SJSA1 (cell line): ENCODE measurements at regions not wholly inside any gene's neighbourhood (a gene's known extent, or its start where the extent isn't known, plus 50 kb on each side); places are given as distances from the start of the nearest gene placed in this dataset.

Experiments used
- DNase-seq, 2 experiments: peaks; one replicate each; pipeline ENCODE4 v3.0.0-alpha.2; 2015 to 2020; ENCODE audit warnings: low spot score in 2 of 2, low read depth in 1 of 2
- H3K27ac ChIP-seq: fragments of 250-450 bp; sonication (Bioruptor Pico); 2 replicates; pipeline ENCODE4 v1.5.1; 2020; ENCODE audit warnings: mild to moderate bottlenecking, moderate library complexity
- H3K27me3 ChIP-seq: fragments of 250-450 bp; sonication (Bioruptor Pico); replicated peaks from 2 replicates; pipeline ENCODE4 v1.5.1; 2020; ENCODE audit warnings: mild to moderate bottlenecking, moderate library complexity
- H3K36me3 ChIP-seq: fragments of 250-450 bp; sonication (Bioruptor Pico); 2 replicates; pipeline ENCODE4 v1.5.1; 2020; ENCODE audit warnings: mild to moderate bottlenecking
- H3K4me1 ChIP-seq: fragments of 250-450 bp; sonication (Bioruptor Pico); replicated peaks from 2 replicates; pipeline ENCODE4 v1.6.1; 2021; ENCODE audit warnings: mild to moderate bottlenecking
- H3K4me3 ChIP-seq: fragments of 250-450 bp; sonication (Bioruptor Pico); 2 replicates; pipeline ENCODE4 v1.5.1; 2020; ENCODE audit warnings: mild to moderate bottlenecking
- H3K9me3 ChIP-seq: fragments of 250-450 bp; sonication (Bioruptor Pico); replicated peaks from 2 replicates; pipeline ENCODE4 v1.5.1; 2020; ENCODE audit warnings: mild to moderate bottlenecking

DNA sequence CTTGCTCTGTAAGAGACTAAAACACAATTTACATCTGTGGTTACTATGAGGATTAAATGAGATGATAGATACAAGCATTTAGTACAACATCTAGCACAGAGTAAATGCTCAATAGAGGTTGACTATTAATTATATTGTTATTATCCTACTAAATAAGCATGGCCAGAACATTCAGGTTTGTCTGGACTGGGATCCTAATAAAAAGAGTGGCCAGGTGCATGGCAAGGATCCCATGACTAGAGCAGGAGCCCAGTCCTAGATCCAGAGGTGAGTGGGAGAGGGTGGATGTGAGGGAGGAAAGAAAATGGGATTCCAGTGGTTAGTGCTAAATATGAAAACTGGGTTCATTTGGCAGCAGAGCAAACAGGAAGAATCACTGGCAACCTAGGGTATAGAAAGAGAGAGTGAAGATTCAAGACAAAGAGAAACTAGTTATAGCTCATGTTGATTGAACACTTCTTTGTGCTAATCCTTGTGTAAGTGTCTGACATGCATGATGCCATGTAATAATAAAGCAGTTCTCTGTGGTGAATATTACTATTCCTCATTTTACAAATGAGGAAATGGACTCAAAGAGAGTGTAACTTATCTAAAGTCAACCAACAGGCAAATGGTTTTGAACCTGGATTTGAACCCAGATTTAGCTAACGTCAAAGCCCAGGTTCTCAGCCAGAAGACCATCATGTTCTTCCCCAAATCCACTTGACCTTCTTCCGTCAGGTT, 71.1 kb upstream of the FGGY start:
- Histone ChIP-seq H3K4me3 (no peak overlapping the region), H3K9me3 (no peaks in the 10 kb centered on the region), H3K4me1 (no peaks in the 10 kb centered on the region), H3K27me3 (no peaks in the 10 kb centered on the region), H3K27ac (no peak overlapping the region), H3K36me3 (no peaks in the 10 kb centered on the region)
- no peak for DNase-seq

DNA sequence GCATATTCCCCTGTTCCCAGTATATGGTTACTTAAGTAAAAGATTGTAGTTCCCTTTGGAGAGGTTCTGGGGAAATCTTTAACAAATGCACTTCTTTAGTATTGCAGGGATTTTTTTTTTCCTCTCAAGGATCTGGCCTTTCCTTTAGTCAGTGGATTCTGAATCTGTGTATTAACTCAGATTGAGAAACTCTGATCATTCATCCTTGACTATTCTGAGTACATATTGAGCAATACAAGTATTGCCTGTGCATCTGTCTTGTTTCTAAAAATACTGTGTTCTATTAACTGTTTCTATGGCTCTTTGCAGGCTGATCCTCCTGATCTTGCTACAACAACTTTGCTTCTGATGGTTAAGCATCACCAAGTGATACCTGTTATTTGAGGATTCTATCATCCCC, 67.8 kb upstream of the FGGY start:
- no peaks in the 10 kb centered on the region for H3K27me3 ChIP-seq
- no peaks in the 10 kb centered on the region for H3K9me3 ChIP-seq
- no peak overlapping the region for H3K4me3 ChIP-seq
- no peak overlapping the region for H3K27ac ChIP-seq
- no peaks in the 10 kb centered on the region for H3K36me3 ChIP-seq
- H3K4me1 ChIP-seq: no peaks in the 10 kb centered on the region
- DNase-seq: no peak

- H3K4me3 ChIP-seq: no peak overlapping the region
- H3K27ac ChIP-seq: no peak overlapping the region
- no peak for DNase-seq
- no peaks in the 10 kb centered on the region; the same call in 1 of the 2 replicates for H3K9me3 ChIP-seq
- H3K27me3 ChIP-seq: no peaks in the 10 kb centered on the region
- peaks cover 3% of the 10 kb centered on the region; the same call in 1 of the 2 replicates for H3K4me1 ChIP-seq
- no peaks in the 10 kb centered on the region for H3K36me3 ChIP-seq
Observed at GRCh38 chr1:59230622-59231021, 66.3 kb upstream of the FGGY start.

DNA sequence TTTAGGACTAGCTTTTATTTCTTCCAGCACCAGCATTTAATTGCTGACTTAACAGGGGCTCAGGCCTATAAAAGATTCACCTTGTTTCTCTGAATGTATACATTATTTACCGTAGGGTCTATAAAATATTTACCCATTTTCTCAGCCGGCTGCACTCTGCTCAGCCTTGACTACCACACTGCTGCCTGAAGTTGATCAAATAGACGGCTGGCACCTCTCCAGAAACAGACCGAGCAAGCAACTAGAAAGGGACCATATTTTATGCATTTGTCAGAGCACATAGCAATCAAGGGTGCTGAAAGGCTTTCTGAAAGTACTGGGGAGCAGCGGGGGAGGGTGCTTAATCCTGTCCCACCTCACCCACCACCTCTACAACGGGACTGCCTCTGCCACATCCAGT, 64.7 kb upstream of the FGGY start:
- no peak overlapping the region for H3K4me3 ChIP-seq
- DNase-seq: no peak
- H3K4me1 ChIP-seq: peaks cover 3% of the 10 kb centered on the region; the same call in 1 of the 2 replicates
- no peaks in the 10 kb centered on the region for H3K27me3 ChIP-seq
- H3K9me3 ChIP-seq: no peaks in the 10 kb centered on the region; the same call in 1 of the 2 replicates
- no peak overlapping the region for H3K27ac ChIP-seq
- H3K36me3 ChIP-seq: no peaks in the 10 kb centered on the region

DNA sequence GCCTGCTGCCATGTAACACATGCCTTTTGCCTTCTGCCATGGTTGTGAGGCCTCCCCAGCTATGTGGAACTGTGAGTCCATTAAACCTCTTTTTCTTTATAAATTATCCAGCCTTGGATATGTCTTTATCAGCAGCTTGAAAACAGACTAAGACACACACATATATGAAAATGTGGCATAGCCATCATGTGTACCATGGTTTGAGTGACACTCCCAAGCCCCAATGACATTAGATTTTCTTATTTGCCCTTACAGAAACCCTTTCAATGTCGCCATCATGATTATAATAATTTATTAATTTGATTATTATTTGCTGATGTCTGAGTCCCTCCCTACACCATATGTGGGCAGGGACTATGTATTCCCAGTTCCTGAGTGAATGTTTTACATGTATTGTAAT, 63.5 kb upstream of the FGGY start:
- no peaks in the 10 kb centered on the region for H3K36me3 ChIP-seq
- H3K27me3 ChIP-seq: no peaks in the 10 kb centered on the region
- no peak overlapping the region for H3K27ac ChIP-seq
- H3K4me3 ChIP-seq: no peak overlapping the region
- H3K4me1 ChIP-seq: peaks cover 3% of the 10 kb centered on the region; the same call in 1 of the 2 replicates
- no peaks in the 10 kb centered on the region; the same call in 1 of the 2 replicates for H3K9me3 ChIP-seq
- DNase-seq: no peak

DNA sequence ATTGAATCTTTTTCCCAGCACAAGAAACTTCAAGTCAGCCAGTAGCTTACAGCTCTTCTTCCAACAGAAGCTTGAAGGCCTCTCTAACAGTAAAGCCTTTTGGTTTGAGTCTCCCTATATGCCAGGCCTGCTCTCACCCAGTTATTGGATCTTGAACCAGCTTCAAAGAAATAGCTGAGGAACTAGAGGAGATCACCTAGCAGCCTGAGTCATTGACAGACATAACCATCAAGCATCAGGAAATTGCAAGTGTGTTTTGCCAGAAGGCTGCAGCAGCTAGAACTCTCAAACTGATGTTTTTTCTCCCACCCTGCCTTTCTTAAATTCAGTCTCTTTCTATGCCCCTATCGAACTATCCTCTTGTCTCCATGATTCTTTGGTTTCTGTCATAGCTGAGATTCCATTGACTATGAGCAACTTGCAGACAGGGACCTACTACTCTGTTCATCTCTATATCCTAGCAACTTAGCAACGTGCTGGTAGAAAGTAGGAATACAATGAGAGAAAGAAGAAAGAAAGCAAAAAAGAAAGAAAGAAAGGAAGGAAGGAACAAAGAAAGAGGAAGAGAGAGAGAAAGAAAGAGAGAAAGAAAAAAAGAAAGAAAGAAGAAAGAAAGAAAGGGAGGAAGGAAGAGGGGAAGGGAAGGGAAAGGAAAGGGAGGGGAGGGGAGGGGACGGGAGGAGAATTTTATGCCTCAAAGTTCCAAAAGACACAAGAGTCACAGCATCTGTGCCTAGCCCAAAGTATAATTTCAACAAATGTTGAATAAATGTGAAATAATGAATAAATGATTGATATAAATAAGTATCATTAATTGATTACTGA, 60.0 kb upstream of the FGGY start:
- Histone ChIP-seq H3K27me3 (no peaks in the 10 kb centered on the region), H3K36me3 (no peaks in the 10 kb centered on the region), H3K9me3 (no peaks in the 10 kb centered on the region; the same call in 1 of the 2 replicates), H3K27ac (no peak overlapping the region), H3K4me3 (no peak overlapping the region), H3K4me1 (peaks cover 3% of the 10 kb centered on the region; the same call in 1 of the 2 replicates)
- no peak for DNase-seq

- H3K9me3 ChIP-seq: no peaks in the 10 kb centered on the region; the same call in 1 of the 2 replicates
- H3K4me3 ChIP-seq: no peak overlapping the region
- no peak for DNase-seq
- peaks cover 3% of the 10 kb centered on the region; the same call in 1 of the 2 replicates for H3K4me1 ChIP-seq
- H3K27ac ChIP-seq: no peak overlapping the region
- no peaks in the 10 kb centered on the region for H3K36me3 ChIP-seq
- no peaks in the 10 kb centered on the region for H3K27me3 ChIP-seq
Observed at GRCh38 chr1:59237900-59238299, 59.0 kb upstream of the FGGY start.

DNA sequence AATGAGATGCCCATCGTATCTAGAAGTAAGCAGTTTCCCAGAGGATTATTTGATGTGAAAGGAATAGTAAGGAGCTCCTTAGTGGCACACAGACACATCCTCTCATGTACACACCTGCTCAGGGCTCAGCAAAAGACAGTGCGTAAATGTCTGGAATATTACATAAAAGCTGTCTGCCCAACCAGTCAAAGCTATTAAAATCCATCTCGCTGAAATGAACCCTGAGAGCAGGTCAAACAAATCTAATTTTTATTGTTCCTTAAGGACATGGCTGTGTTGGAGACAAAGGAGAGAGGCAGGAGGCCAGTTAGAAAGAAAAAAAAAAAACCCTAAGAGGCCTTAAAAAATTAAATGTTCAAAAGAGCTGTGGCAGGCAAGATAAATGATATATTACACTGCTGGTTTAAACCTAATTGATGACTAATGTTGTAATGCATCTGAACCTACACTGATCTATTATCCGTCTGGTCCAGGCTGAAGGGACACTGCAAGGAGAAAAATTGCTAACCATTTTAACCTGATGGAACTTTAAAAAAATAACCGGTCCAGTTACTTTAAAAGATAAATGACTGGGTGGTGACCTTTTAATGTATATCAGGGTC, 58.5 kb upstream of the FGGY start:
- DNase-seq: no peak
- Histone ChIP-seq H3K4me3 (no peak overlapping the region), H3K4me1 (peaks cover 3% of the 10 kb centered on the region; the same call in 1 of the 2 replicates), H3K27ac (no peak overlapping the region), H3K27me3 (no peaks in the 10 kb centered on the region), H3K9me3 (no peaks in the 10 kb centered on the region; the same call in 1 of the 2 replicates), H3K36me3 (no peaks in the 10 kb centered on the region)

DNA sequence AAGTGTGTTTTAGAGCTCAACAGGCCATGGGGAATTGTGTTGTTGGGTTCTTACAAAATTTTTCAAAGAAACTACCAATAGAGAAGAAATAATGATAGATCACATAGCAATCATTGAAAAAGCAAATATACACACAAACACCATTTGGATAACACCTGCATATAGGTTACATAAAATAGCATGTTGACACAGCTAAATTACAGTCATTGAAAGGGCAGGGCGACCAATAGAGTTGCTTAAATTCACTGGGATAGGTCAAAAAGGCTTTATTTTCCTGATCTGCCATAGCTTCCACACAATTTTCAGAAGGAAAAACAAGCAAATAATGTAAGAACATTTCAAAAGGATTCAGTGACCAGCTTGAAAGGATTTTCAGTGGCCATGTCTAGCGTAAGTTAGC, 57.9 kb upstream of the FGGY start:
- H3K36me3 ChIP-seq: no peaks in the 10 kb centered on the region

DNA sequence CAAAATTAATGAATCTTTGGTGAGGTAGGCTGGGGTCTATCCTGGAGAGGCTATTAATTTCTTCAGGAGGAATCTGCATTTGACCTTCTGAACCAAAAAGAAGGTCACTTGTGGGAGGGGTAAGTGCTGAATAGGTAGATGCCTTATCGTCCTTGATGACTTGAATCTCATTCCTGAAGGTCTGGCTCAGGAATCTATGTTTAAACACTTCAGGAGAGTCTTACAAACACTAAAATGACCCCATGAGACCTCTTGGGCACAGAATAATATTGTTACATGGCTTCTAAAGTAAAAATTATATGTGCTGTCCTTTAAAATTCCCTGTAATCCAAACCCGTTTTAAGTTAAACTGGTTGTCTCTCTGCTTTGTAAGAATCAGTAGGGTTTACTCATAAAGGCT, 55.0 kb upstream of the FGGY start:
- Histone ChIP-seq H3K9me3 (no peaks in the 10 kb centered on the region), H3K4me1 (no peaks in the 10 kb centered on the region), H3K4me3 (no peak overlapping the region), H3K36me3 (no peaks in the 10 kb centered on the region), H3K27me3 (no peaks in the 10 kb centered on the region), H3K27ac (no peak overlapping the region)
- no peak for DNase-seq

More for the DNA sequence above, 57.9 kb upstream of the FGGY start:
- Histone ChIP-seq H3K27me3 (no peaks in the 10 kb centered on the region), H3K4me1 (peaks cover 3% of the 10 kb centered on the region; the same call in 1 of the 2 replicates), H3K9me3 (no peaks in the 10 kb centered on the region; the same call in 1 of the 2 replicates), H3K27ac (no peak overlapping the region), H3K4me3 (no peak overlapping the region)
- DNase-seq: no peak

- no peak for DNase-seq
- Histone ChIP-seq H3K4me3 (no peak overlapping the region), H3K27ac (no peak overlapping the region), H3K4me1 (no peaks in the 10 kb centered on the region), H3K36me3 (no peaks in the 10 kb centered on the region), H3K27me3 (no peaks in the 10 kb centered on the region), H3K9me3 (0 out of 2 replicates have a peak, but pooled peaks cover under 1% of the 10 kb centered on the region)
Observed at GRCh38 chr1:59242370-59242769, 54.5 kb upstream of the FGGY start.

DNA sequence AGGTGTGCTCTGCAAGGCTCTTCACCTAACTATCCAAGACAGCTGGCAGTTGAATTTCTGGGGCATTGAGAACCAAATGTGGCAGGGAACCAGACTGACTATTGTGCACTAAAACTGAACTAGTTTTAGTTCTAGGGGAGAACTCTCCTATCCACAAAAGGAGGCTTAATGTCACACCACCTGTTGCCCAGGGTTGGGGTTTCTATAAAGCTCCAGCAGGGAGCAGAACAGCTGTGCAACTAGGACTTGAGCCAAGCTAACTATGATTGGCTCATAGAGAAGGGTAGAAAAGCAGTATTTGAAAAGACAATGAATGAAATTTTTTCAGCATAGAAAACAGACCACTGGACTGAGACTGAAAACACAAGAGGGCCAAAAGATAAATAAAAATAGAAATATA, 53.3 kb upstream of the FGGY start:
- no peak overlapping the region for H3K27ac ChIP-seq
- DNase-seq: no peak
- no peak overlapping the region for H3K4me3 ChIP-seq

GRCh38 chr1:59243978-59244377, 52.9 kb upstream of the FGGY start:
- no peak overlapping the region for H3K4me3 ChIP-seq
- H3K36me3 ChIP-seq: no peaks in the 10 kb centered on the region
- H3K27me3 ChIP-seq: no peaks in the 10 kb centered on the region
- 0 out of 2 replicates have a peak, but pooled peaks cover 2% of the 10 kb centered on the region for H3K9me3 ChIP-seq
- H3K4me1 ChIP-seq: no peaks in the 10 kb centered on the region
- no peak for DNase-seq
- no peak overlapping the region for H3K27ac ChIP-seq

More for the DNA sequence above, 53.3 kb upstream of the FGGY start:
- Histone ChIP-seq H3K9me3 (0 out of 2 replicates have a peak, but pooled peaks cover 2% of the 10 kb centered on the region), H3K27me3 (no peaks in the 10 kb centered on the region), H3K36me3 (no peaks in the 10 kb centered on the region), H3K4me1 (no peaks in the 10 kb centered on the region)
